Stomach (tissue), 4 donors: ENCODE measurements at regions not wholly inside any gene's neighbourhood (a gene's known extent, or its start where the extent isn't known, plus 50 kb on each side); places are given as distances from the start of the nearest gene placed in this dataset.

Experiments used
- CTCF ChIP-seq, 7 experiments: fragments of 450-650 bp in 4 of 7; fragments of 200-600 bp in 3 of 7; sonication (generic) in 3 of 7; IDR thresholded peaks; one replicate each; pipeline ENCODE4 v1.5.1; 2016 to 2019; ENCODE audit warnings: antibody characterized with exemption in 7 of 7, control low read depth in 2 of 7, mild to moderate bottlenecking in 1 of 7
- EP300 ChIP-seq: sonication (generic); formaldehyde crosslinking; IDR thresholded peaks from one replicate; pipeline ENCODE4 v1.6.1; 2017; ENCODE audit warnings: antibody characterized with exemption
- POLR2A ChIP-seq, 4 donors: fragments of 450-650 bp; IDR thresholded peaks; one replicate each; pipeline ENCODE4 v1.6.1; 2016; ENCODE audit warnings: antibody characterized with exemption in 4 of 4, control low read depth in 2 of 4, mild to moderate bottlenecking in 1 of 4, moderate library complexity in 1 of 4
- POLR2AphosphoS5 ChIP-seq, 3 donors: sonication (generic); formaldehyde crosslinking; IDR thresholded peaks; one replicate each; pipeline ENCODE4 v1.6.1; 2016; ENCODE audit warnings: antibody characterized with exemption in 3 of 3

DNA sequence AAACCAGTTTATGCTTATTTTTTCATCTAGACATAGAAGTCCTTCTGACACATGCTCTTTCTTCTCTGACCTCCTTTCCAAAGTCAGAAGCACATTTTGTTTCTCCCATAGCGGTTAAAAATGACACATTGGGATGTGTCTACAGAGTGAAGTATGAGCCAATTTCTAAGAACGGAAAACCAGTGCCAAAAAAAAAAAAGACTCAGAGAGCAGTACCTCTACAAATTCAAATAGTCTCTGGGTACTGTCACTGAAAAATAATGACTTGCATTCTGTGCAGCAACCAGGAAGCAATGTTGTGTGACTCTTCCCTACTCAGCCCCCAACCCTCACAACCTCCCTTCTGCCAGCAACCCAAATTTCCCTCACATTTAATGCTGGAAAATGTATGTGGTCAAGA is 145.5 kb upstream of the PMFBP1 start:
- TF ChIP-seq POLR2AphosphoS5 (IDR thresholded peaks at IDR 0.05) (no peak), CTCF (IDR thresholded peaks at IDR 0.05) (no peak), POLR2A (IDR thresholded peaks at IDR 0.05) (no peak), EP300 (no peak)
